Activated T-cell treated with anti-CD3 and anti-CD28 coated beads for 4 hours (primary cell): ENCODE measurements at regions not wholly inside any gene's neighbourhood (a gene's known extent, or its start where the extent isn't known, plus 50 kb on each side); places are given as distances from the start of the nearest gene placed in this dataset.

Experiments used
- DNase-seq: peaks from one replicate; pipeline ENCODE4 v3.0.0-alpha.2; 2020

DNA sequence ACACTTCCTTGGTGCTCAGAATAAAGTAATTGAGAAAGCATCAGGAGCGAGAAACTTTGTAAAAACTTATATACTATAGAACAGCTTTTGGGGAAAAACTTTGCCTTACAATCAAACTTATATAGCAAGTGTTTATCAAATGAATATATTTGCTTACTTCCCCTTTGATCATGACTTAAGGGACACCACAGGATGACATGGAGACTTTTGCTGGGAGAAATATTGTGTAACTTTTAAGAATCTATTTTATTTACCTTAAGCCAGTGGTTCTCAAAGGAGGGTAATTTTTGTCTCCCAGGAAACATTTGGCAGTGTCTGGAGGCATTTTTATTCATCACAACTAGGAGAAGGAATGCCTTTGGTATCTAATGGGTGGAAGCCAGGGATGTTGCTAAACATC, 173.8 kb upstream of the HABP2 start:
- DNase-seq: no peak

DNA sequence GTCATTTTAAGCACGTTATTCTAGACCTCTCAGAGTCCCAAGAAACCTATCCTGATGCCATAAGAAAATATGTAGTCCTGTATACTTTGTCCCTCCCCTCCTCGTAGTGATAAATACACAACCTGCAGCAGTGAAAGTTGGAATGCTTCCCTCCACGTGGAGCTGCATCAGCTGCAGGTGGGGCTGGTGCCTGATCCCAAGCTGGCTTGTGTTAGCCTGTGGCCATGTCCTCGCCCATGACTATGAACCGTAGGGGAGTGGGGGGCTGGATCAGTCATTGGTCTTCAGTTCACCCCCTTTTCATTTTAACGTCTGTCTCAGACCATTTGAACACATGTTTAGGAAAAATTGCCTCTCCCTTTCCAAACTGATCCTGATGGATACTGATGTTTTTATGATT, 171.4 kb upstream of the HABP2 start:
- DNase-seq: no peak

DNA sequence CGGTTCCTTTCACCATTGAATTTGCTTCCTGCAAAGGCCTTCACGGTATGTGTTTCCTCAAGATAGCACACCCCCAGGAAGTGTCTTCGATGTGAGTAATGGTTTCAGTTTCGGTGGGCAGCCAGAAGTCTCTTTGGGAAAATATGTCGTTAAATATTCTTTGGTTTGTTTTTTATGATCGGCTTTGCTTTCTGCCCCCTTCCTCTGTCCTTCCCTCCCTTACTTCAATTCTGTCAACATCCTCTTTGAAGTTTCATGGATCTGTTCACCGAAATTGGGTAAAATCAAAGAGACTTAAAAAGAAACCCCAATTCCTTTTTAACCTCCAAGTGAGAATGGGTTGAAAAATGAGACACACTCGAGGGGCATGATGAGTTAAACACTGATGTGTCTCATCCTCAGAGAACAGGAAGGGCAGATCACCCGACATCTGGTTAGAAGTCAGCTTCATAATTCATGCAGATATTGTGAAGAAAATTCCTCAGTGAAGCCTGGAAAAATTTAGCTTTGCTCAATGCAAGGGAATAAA, 170.8 kb upstream of the HABP2 start:
- peak; percentile 2 for DNase-seq

DNA sequence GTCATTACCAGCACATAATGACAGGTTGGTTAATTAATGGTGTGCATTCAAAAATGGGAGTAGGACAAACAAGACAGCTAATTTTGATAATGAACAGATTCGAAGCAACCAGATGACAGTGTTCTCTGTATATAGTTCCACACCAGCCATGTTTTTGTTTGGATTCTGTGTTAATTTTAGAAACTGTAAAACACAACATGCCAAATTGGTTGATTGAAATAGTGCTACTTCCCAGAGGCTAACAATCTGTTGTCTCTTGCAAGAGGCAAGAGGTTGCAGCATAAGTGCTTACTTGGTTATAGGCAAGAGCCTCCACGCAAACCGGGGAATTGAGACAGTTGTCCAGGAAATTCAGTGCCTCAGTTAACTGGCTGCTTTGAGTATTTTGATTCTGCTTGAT, 170.2 kb upstream of the HABP2 start:
- DNase-seq: no peak

DNA sequence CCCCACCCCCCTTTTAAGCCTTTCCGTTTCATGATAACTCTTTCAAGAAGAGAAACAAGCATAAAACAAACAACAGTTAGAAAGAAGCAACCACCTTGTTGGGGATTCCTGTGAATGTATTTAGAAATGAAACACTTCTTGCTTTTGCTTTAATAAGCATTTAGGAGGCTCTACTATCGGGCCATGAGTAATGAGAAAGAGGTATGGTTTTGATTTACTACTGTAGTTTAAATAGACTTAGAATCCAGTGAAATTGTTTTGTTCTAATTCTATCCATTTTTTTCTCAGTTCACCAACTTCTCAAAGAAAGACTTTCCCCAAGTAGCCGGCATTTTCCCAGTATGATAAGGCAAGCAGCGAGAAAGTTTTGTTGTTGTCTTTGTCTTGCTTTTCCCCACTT, 168.7 kb upstream of the HABP2 start:
- DNase-seq: no peak

DNA sequence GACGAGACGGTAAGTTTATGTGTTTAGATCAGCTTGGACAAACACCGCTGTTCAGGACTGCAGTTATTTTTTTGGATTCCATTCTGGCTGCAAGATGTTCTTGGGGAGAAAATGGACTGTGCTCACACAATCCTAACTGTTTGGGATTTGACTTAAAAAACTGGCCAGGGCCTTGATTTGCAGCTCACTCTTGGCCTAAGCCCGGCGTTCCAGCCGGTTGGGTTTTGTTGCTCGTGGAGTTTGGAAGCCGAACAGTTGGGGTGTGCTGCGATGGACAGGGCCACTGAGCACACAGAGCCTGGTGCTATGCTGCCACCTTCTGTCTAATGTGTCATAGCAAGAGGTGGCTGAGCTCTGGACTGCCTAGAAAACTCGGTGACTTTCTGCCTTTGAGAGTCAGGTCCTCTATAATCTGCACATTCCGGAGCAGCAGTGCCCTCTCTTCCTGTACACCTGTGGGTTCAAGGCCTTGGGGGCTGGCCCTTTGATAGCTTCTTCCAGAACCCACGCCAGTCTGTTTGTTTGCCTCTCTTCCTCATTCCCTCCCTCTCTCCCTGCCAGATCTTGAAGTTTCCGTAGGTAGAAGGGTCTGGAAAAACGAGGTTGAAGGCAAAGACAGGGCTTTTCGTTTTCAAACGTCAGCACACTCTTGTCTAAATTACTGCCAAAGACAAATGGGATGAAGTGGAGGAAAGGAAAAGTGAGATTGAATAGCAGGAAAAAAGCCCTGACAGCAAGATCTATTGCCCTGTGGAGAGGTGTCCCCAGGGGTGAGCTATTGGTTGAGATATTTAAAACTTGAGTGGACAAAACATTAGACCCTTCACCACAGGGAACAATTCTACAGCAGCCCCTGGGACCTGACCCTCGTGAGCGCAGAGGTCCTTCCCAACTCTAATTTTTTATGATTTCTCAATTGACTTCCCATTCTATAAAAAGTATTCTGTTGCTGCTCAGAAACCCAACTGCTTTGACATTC, 167.5 kb upstream of the HABP2 start:
- DNase-seq: peak; percentile 33

DNA sequence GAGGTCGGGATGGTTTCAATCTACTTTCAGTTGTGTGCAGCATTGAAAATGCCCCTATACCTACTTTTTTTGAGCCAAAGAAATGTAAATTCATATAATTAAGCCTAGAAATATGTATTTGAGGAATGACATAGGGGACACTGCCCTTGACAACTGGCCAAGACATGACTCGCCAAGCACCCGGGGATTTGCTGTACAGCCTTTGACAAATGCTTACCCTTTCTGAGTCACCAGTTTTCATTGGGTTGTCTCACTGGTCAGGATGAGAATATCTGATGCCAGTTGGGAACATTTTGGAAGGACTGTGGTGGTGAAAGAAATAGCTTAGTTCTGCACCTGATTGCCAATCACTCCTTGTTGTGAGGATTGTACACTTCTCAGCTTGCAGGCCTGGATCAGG, 166.8 kb upstream of the HABP2 start:
- DNase-seq: no peak

DNA sequence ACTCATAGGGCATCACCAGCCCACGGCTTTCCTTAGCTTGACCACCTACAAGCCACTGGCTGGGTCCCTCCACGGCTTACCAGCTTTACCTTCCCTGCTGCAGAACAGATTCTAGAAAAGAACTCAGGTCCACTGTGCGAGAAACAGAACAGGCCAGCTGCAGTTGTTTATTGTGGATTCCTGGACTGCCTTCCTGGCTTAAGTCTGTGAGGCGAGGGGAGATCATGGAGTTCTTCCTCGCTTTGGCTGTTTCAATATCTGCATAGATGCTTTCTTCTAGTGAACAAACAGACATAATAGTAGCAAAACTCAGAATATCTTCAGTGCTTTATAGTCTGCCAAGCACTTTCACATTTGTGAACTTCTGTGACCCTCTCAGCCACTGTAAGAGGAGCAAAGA, 162.9 kb upstream of the HABP2 start:
- no peak for DNase-seq

DNA sequence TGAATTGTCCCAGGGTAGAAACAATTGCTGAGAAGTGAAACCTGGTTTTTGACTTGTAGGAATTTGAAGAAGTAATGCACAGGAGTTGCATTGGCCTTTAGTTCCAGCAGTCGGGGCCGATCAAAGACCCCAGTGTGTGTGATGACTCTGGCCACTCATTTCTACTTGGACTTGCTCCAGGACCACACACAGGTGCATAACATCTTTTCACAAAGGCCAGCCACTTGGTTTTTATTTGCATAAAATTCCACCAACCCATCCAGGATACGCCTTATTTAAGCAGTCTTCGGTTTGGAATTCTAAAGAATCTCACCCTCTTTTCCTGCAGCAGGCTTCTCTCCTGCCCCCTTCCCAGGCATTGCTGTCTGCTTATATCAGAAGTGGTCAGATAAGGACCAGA, 162.0 kb upstream of the HABP2 start:
- DNase-seq: no peak

DNA sequence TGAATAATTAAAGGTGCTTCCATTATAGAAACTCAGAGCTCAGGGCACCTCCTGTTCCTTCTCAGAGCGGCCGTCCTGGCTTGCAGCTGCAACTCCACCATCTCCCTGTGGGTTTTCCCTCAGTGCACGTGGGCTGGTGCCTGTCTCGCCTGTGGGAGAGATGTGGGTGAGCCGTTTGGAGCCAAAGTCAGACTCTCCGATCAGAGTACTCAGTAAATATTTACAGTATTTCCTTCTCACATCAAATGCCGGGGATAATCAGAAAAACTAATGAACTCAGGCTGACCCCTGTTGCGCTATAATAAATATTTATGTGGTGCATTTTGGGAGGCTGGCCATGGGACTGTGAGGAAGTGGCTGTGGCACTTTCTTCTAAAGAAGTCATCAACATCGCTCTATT, 155.8 kb upstream of the HABP2 start:
- DNase-seq: no peak

DNA sequence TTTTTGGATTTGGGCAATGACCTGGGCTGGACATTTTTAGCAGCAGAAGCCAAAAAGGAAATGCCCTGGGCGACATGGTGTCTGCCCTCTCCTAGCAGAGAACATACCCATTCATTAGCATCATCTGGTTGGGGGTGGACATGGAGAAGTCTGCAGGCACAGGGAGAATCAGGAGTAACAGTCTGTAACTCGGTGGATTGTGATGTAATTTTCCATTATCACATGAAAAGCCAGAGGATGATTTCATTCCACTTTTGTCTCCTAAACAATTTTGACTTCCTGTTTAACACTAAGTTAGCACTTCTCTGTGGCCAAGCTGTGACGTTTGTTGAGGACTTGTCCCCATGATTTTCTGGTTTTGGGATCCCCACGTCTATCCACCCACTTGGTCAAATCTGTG, 153.8 kb upstream of the HABP2 start:
- DNase-seq: no peak

DNA sequence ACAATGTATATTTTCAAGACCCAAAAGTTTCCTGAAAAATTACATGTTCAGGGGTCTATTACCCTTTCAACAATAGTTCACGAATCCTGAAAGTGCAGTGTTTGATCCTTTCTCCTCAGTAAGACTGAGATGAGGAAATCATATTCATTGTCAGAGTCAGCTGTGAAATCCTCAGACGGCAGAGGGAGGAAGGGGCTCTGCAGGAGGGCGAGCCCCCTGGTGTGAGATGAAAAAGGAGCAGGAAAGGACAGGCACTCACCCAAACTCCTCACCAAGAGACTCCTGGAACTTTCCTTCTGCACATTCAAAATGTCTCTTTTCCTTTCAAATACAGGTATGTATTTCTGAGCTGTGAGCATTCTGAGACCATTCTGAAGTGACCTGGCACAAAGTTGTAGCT, 150.3 kb upstream of the HABP2 start:
- DNase-seq: no peak

DNA sequence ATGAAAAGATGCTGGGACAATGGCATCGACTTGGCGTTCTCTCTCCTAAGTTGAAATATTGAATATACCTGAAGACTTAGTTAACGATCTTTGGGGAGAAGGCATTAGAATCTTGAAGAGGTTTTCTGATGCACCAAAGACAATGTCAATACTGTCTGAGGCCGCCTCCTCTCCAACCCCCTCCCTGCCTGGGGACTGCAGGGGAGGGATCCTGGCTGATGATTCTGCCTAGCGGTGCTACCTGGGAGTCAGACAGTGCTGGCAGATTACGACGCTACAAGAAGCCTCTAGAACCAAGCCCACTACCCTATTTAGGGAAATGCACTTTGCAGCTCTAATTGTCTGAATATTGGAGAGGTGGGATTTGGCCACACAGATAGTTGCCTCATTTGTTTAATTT, 145.6 kb upstream of the HABP2 start:
- no peak for DNase-seq

DNA sequence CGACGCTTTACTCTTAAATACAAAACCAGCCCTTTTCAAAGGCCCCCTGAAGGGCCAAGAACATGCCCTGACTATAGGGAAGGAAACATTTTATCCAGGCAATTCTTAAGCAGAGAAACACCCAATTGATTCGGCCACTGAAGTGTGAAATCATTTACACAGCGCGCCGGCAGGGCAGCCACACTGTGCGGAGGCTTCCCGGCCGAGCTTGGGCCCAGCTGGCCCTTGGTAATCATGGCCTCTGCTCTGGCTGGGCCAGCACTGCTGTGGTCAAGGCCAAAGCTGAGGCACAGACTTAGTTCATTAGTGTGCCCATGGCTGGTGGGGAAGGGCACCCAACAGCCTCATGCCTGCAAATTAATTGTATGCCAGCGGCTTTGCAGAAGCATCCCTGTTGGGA, 143.7 kb upstream of the HABP2 start:
- no peak for DNase-seq

DNA sequence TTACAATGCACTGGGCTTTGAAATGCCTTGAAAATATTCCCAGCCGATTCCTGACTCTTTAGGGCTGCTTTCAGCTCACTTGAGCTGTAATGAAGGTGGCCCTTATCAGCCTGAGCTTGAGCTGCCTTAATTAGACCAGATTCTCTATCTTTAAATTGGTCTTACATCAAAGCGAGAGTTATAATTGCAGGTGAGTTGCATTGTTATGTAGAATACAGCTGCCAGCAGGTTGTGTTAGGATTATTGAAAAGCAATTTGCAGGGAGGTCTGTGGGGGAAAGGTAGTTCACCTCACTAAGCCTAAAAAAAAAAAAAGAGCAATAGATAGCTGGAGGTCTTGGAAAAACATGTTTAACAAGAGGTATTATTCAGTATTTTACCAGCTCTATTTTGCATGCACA, 142.2 kb upstream of the HABP2 start:
- DNase-seq: no peak

DNA sequence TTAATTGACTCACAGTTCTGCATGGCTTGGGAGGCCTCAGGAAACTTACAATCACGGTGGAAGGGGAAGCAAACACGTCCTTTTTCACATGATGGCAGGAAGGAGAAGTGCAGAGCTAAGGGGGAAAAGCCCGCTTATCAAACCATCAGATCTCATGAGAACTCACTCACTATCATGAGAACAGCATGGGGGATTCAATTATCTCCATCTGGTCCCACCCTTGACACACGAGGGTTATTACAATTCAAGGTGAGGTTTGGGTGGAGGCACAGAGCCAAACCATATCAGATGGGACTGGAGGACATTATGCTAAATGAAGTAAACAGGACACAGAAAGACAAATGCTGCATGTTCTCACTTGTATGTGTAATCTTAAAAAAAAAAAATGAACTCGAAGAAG, 141.4 kb upstream of the HABP2 start:
- no peak for DNase-seq

DNA sequence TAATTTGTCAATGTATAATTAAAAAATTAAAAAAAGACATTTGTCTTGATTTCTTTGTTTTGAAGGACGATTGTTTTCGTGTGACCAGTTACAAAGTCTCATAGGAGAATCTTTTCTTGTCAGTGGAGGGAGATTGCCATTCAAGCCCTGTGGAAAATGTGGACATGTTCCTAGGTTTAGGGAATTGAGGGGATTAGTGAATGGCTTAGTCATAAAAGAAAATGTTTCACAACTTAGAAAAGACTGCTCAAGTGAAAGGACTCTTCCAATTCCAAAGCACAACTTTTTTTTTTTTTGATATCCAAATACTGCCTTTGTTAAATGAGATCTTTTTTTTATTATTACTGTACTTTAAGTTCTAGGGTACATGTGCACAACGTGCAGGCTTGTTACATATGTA, 140.7 kb upstream of the HABP2 start:
- DNase-seq: no peak

DNA sequence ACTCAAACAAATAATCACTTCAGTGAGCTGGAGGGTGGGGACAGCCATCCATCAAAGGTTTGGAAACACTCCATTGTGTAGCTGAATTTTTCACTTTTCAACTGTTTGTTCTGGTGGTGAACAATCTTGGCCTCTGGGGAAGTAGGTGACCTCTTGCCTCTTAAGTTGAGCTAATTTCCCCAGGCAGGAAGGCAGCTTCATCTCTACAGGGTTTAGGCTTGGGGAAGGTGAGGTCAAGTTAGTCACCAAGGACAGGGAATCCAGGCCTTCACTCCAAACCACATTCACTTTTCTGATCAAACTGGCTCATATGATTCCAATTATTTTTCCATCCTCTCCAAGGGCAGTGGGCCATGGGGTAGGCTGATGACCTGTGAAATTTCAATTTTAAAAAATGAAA, 138.3 kb upstream of the HABP2 start:
- no peak for DNase-seq

DNA sequence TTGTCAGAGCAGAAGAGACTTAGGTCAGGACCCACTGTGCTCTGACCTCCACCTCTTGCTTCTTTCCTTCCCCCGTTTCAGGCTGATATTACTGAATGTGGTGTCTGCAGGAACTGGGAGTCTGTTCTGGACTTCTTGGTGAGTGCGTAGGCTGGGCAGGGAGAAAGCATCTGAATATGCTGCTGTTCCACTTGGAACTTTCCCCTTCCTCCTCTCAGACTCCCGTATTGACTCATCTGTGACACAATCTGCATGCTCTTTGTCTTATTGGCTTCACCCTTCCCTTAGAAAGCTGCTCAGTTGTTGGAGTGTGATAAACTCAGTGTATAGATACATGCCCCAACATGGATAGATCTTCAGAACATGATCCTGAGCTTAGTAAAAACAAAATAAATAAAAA, 137.6 kb upstream of the HABP2 start:
- no peak for DNase-seq

DNA sequence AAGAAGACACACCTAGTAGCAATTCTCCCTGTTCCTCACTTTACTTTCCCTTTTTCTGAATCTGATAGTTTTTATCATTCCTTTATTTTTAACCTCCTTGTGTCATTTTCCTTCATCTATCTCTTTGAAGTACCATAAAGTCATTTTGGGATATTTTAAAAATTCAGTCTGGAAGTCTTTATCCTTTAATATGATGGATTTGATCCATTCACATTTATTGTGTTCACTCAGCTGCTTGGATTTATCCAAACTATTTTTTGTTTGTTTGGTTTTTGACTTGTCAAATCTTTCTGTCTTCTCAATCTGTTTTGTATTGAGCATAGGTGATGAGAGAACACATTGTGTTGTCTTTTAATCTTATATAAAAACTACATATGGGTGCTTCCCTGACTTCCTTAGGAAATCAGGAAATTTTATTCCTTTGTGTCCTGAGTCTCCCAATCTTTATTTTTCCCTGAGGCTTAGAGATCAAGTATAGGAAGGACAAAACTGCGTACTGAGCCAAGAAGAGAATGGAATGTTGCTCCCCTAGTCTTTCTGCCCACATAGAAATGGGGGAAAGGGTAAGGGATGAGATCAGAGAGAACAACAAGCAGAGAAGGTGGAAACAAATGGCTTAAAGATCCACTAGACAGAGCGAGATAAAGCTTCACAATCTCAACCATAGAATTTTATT, 132.7 kb upstream of the HABP2 start:
- DNase-seq: no peak

DNA sequence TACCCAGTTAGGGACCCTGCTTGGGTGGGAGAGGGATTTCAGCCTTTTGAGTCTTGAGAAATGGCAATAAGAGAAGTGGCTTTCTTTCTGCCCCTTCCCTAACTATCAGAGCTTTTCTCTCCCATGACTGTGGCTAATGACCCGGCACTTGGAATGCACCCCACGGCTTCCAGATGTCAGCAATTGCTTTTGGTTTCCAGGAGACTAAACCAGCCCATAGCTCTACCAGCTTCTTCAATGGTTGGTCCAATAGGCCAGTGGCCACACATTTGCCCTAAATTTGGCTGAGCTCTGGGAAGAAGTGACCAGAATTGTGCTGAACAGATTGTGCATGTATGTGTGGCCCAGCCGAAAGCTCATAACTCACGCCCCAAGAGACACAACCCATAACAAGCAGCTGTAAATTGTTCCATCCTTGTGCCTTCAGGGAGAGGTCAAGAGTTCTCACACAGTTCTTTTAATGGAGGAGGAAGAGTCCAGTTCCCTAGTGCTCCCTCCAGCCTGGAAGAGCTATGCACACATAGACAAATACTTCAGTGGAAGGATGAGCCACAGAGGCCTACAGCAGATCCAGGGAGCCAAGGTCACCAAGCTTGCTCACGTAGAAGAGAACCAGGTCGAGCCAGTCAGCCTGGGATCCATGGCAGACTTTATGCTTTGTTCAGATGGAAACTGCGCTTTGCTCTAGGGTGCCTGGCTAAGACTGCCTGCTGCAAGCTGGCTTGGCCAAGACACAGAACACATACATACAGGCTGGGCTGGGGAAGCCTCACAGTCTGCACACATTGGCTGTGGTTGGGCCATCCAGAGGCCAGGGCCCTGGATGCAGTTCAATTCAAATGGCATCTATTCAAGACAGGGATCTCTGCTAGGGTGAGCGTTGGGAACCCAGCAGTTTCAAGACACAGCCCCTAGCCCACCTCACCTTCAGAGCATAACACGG, 131.8 kb upstream of the HABP2 start:
- no peak for DNase-seq

DNA sequence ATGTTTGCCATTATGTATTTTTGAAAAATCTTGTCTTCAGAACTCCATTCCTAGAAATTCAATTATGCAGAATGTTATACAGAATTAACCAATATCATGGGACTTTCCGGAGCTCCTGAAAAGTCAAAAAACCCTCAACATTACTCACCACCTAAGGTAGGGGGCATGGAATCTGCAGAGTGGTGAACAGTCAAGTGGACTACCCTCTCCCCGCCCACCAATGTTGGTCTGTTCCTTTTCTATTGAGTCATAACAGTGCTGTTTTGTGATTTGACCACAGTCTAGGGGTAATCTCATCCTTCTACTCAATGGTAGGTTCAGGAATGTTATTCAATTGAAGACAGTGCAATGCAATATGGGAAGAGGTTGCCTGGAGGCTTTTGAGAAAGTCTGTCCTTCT, 130.5 kb upstream of the HABP2 start:
- DNase-seq: no peak
